DOHH2 (cell line): ENCODE measurements at regions not wholly inside any gene's neighbourhood (a gene's known extent, or its start where the extent isn't known, plus 50 kb on each side); places are given as distances from the start of the nearest gene placed in this dataset.
"Not testable (repeated sequence)": the region's sequence is repeated elsewhere in the genome, so short reads cannot be mapped to it uniquely, and the experiment has no call there.

ENCODE experiments used
- H3F3A ChIP-seq: fragments of 200-600 bp; sonication (generic), shearing (Covaris generic); 2 replicates; pipeline ENCODE4 v1.6.0; 2016; ENCODE audit warnings: antibody characterized with exemption, mild to moderate bottlenecking; ENCODE audit not compliant: control insufficient read depth, insufficient read depth
- H3K27ac ChIP-seq: fragments of 200-600 bp; sonication (generic); 2 replicates; pipeline ENCODE4 v1.5.1; 2014; ENCODE audit warnings: low read depth, mild to moderate bottlenecking, low read length, moderate library complexity
- H3K27me3 ChIP-seq: fragments of 200-600 bp; sonication (generic); 2 replicates; pipeline ENCODE4 v1.6.1; 2014; ENCODE audit warnings: mild to moderate bottlenecking, low read length, mixed read lengths; ENCODE audit not compliant: control insufficient read depth
- H3K36me3 ChIP-seq: fragments of 200-600 bp; sonication (generic); 2 replicates; pipeline ENCODE4 v1.6.1; 2014; ENCODE audit warnings: mild to moderate bottlenecking, low read length, moderate library complexity, mixed read lengths; ENCODE audit not compliant: control insufficient read depth
- H3K4me1 ChIP-seq: fragments of 200-600 bp; sonication (generic); 2 replicates; pipeline ENCODE4 v1.6.1; 2014; ENCODE audit warnings: mild to moderate bottlenecking, low read length, mixed read lengths; ENCODE audit not compliant: control insufficient read depth
- H3K4me2 ChIP-seq: fragments of 200-600 bp; sonication (generic); 2 replicates; pipeline ENCODE4 v1.6.0; 2014; ENCODE audit warnings: mild to moderate bottlenecking, low read length, moderate library complexity
- H3K4me3 ChIP-seq: fragments of 200-600 bp; sonication (generic); 2 replicates; pipeline ENCODE4 v1.5.1; 2014; ENCODE audit warnings: mild to moderate bottlenecking, low read length, mixed read lengths
- H3K79me2 ChIP-seq: fragments of 200-600 bp; sonication (generic); 2 replicates; pipeline ENCODE4 v1.6.1; 2014; ENCODE audit warnings: mild to moderate bottlenecking, low read length, mixed read lengths; ENCODE audit not compliant: control insufficient read depth
- H3K9me2 ChIP-seq: fragments of 200-600 bp; sonication (generic); replicated peaks from 2 replicates; pipeline ENCODE4 v1.6.1; 2014; ENCODE audit warnings: mild to moderate bottlenecking, low read length, mixed read lengths; ENCODE audit not compliant: control insufficient read depth
- H3K9me3 ChIP-seq: fragments of 200-600 bp; sonication (generic); 2 replicates; pipeline ENCODE4 v1.6.1; 2014; ENCODE audit warnings: antibody characterized with exemption, low read length, mixed read lengths; ENCODE audit not compliant: control insufficient read depth, insufficient read depth
- H4K20me1 ChIP-seq: fragments of 200-600 bp; sonication (generic); 2 replicates; pipeline ENCODE4 v1.6.0; 2014; ENCODE audit warnings: low read depth, mild to moderate bottlenecking, antibody characterized with exemption, low read length, moderate library complexity; ENCODE audit not compliant: control insufficient read depth, insufficient read depth
- CTCF ChIP-seq: fragments of 200-600 bp; sonication (generic); IDR thresholded peaks from one replicate; pipeline ENCODE4 v1.5.1; 2014; ENCODE audit warnings: antibody characterized with exemption, mild to moderate bottlenecking, low read depth, low read length; ENCODE audit not compliant: poor library complexity, severe bottlenecking
- EZH2phosphoT487 ChIP-seq: fragments of 200-600 bp; sonication (generic); IDR thresholded peaks from 2 replicates; pipeline ENCODE4 v1.6.1; 2017; ENCODE audit warnings: borderline replicate concordance, mild to moderate bottlenecking, antibody characterized with exemption, low read length, moderate library complexity, mixed read lengths

- no peaks in the 10 kb centered on the region for H3K9me3 ChIP-seq
These were observed 321.9 kb downstream of the RAD51AP2 start for GRCh38 chr2:17196380-17196779.

GRCh38 chr2:17195016-17195415 is 323.2 kb downstream of the RAD51AP2 start:
- Histone ChIP-seq H3K9me3 (no peaks in the 10 kb centered on the region), H3K9me2 (no peaks in the 10 kb centered on the region), H3K4me1 (peaks cover 30% of the 10 kb centered on the region), H3K27ac (no peak overlapping the region), H3K27me3 (no peaks in the 10 kb centered on the region), H3K36me3 (no peaks in the 10 kb centered on the region), H3F3A (0 out of 2 replicates have a peak, but pooled peaks cover 3% of the 10 kb centered on the region), H3K4me2 (no peak overlapping the region), H3K79me2 (no peaks in the 10 kb centered on the region), H3K4me3 (no peak overlapping the region), H4K20me1 (no peaks in the 10 kb centered on the region)
- no peak for TF ChIP-seq EZH2phosphoT487
- TF ChIP-seq CTCF: no peak

More at GRCh38 chr2:17196380-17196779, 321.9 kb downstream of the RAD51AP2 start:
- Histone ChIP-seq H3K4me2 (no peak overlapping the region), H3K36me3 (no peaks in the 10 kb centered on the region; the same call in 1 of the 2 replicates), H3K27me3 (no peaks in the 10 kb centered on the region), H3K27ac (no peak overlapping the region), H3F3A (no peaks in the 10 kb centered on the region), H3K79me2 (no peaks in the 10 kb centered on the region), H3K4me1 (peaks cover 20% of the 10 kb centered on the region), H3K9me2 (no peaks in the 10 kb centered on the region), H3K4me3 (no peak overlapping the region), H4K20me1 (no peaks in the 10 kb centered on the region)
- TF ChIP-seq EZH2phosphoT487: no peak
- no peak for TF ChIP-seq CTCF

GRCh38 chr2:17194083-17194482 is 324.2 kb downstream of the RAD51AP2 start:
- peaks cover 21% of the 10 kb centered on the region for H3K4me1 ChIP-seq
- no peak overlapping the region for H3K4me3 ChIP-seq
- H3K4me2 ChIP-seq: no peak overlapping the region
- H3K9me2 ChIP-seq: no peaks in the 10 kb centered on the region
- no peaks in the 10 kb centered on the region for H3K9me3 ChIP-seq
- TF ChIP-seq EZH2phosphoT487 (no peak), CTCF (no peak)
- 0 out of 2 replicates have a peak, but pooled peaks cover 3% of the 10 kb centered on the region for H3F3A ChIP-seq
- H3K36me3 ChIP-seq: no peaks in the 10 kb centered on the region
- no peak overlapping the region for H3K27ac ChIP-seq
- H3K79me2 ChIP-seq: no peaks in the 10 kb centered on the region
- no peaks in the 10 kb centered on the region for H3K27me3 ChIP-seq
- H4K20me1 ChIP-seq: no peaks in the 10 kb centered on the region

GRCh38 chr2:17193433-17193890 is 324.8 kb downstream of the RAD51AP2 start:
- H3K9me2 ChIP-seq, H3K4me3 ChIP-seq, H3K36me3 ChIP-seq, H4K20me1 ChIP-seq, H3K4me2 ChIP-seq, H3K27me3 ChIP-seq, H3K9me3 ChIP-seq, H3K27ac ChIP-seq, H3K79me2 ChIP-seq, H3F3A ChIP-seq: not testable (repeated sequence)
- peaks cover 19% of the 10 kb centered on the region for H3K4me1 ChIP-seq
